ENCODE measurements at regions not wholly inside any gene's neighbourhood (a gene's known extent, or its start where the extent isn't known, plus 50 kb on each side); places are given as distances from the start of the nearest gene placed in this dataset.

- TF ChIP-seq CTCF (IDR thresholded peaks at IDR 0.05) (no peak), EP300 (IDR thresholded peaks at IDR 0.05) (no peak)
These were observed 244.1 kb downstream of the MED10 start for GRCh38 chr5:6134281-6134680.

Data from gastroesophageal sphincter (tissue), 3 donors.